ENCODE measurements at regions not wholly inside any gene's neighbourhood (a gene's known extent, or its start where the extent isn't known, plus 50 kb on each side); places are given as distances from the start of the nearest gene placed in this dataset. TPM values are rescaled to one million over a fixed set of nuclear protein-coding genes. Genes with fewer than 3 reads are reported as not detected.

GRCh38 chr3:159937561-159938166, 51.0 kb upstream of the IL12A start:
- peaks cover 0 to 5% (median 0%) of the 10 kb centered on the region in 7 donors for H3K4me1 Mint-ChIP-seq
- Histone ChIP-seq H3K27me3 (ENCODE audit: control insufficient read depth in 2 of 2, insufficient read depth in 2 of 2, low read length in 2 of 2) (no peaks in the 10 kb centered on the region), H3K36me3 (ENCODE audit: control insufficient read depth in 2 of 3, insufficient read depth in 3 of 3, low read length in 3 of 3) (no peaks in the 10 kb centered on the region), H3K4me1 (ENCODE audit: control insufficient read depth in 2 of 2, insufficient read depth in 2 of 2, low read length in 2 of 2) (no peaks in the 10 kb centered on the region), H3K9me3 (ENCODE audit: control insufficient read depth in 2 of 3, low read length in 3 of 3) (peaks cover 0 to 13% (median 0%) of the 10 kb centered on the region in 3 experiments), H3K4me3 (ENCODE audit: low read length) (no peak overlapping the region), H3K27ac (ENCODE audit: low read depth, low read length) (no peak overlapping the region)
- H3K27me3 Mint-ChIP-seq = peaks cover 2 to 20% (median 13%) of the 10 kb centered on the region in 5 donors
- no peak for ATAC-seq
- peaks cover 7 to 33% (median 20%) of the 10 kb centered on the region in 11 donors for H3K9me3 Mint-ChIP-seq
- ChIA-PET POLR2A (no interaction called here), CTCF (no interaction called here)
- no peak overlapping the region for H3K27ac Mint-ChIP-seq
- peaks cover 3 to 15% (median 5%) of the 10 kb centered on the region in 5 donors for H3K36me3 Mint-ChIP-seq
- no peak for DNase-seq
- H3K4me3 Mint-ChIP-seq = no peak overlapping the region
- intact Hi-C loops (cut with micrococcal nuclease) = no loop called here

DNA sequence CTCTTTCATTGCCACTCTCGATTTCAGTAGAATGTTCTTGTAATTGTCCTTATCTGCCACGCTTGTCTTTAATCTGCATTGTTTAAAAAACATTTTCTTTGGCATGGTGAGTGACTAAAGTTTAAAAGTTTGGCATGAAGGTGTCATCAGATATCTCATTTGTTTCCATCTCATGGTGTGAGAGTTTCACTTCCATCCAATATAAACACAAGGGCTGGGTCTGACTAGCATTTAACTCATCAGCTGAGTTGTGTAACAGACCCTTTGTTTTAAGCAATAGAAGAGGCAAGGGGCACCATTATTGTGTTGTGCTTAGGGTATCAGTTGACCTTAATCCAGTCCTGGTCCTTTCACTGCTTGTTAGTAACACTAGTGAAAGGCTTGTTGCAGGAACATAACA, 49.9 kb upstream of the IL12A start:
- H3K27me3 ChIP-seq (ENCODE audit: control insufficient read depth in 2 of 2, insufficient read depth in 2 of 2, low read length in 2 of 2) = no peaks in the 10 kb centered on the region
- H3K36me3 ChIP-seq (ENCODE audit: control insufficient read depth in 2 of 3, insufficient read depth in 3 of 3, low read length in 3 of 3) = no peaks in the 10 kb centered on the region
- peaks cover 7 to 24% (median 13%) of the 10 kb centered on the region in 11 donors for H3K9me3 Mint-ChIP-seq
- H3K27ac Mint-ChIP-seq = no peak overlapping the region
- POLR2A ChIA-PET = no interaction called here
- no peak overlapping the region for H3K4me3 ChIP-seq (ENCODE audit: low read length)
- ATAC-seq (peak; percentile 37), DNase-seq (no peak)
- peaks cover 9 to 25% (median 14%) of the 10 kb centered on the region in 5 donors for H3K27me3 Mint-ChIP-seq
- peaks cover 0 to 10% (median 5%) of the 10 kb centered on the region in 5 donors for H3K36me3 Mint-ChIP-seq
- CTCF ChIA-PET = no interaction called here
- no peak overlapping the region for H3K27ac ChIP-seq (ENCODE audit: low read depth, low read length)
- peaks cover 0 to 8% (median 0%) of the 10 kb centered on the region in 3 experiments for H3K9me3 ChIP-seq (ENCODE audit: control insufficient read depth in 2 of 3, low read length in 3 of 3)
- H3K4me1 ChIP-seq (ENCODE audit: control insufficient read depth in 2 of 2, insufficient read depth in 2 of 2, low read length in 2 of 2) = no peaks in the 10 kb centered on the region
- H3K4me3 Mint-ChIP-seq = no peak overlapping the region
- H3K4me1 Mint-ChIP-seq = peaks cover 0 to 5% (median 0%) of the 10 kb centered on the region in 7 donors
- intact Hi-C loops (cut with micrococcal nuclease) = no loop called here

Small RNA genes lying in the stretch of these regions (microRNA-seq; reads per million reads assigned to microRNA genes)
- not detected for gene MIR3919 (ENCODE audit: borderline microRNAs expressed)
